Endodermal cell (in vitro differentiated cells): ENCODE measurements at regions not wholly inside any gene's neighbourhood (a gene's known extent, or its start where the extent isn't known, plus 50 kb on each side); places are given as distances from the start of the nearest gene placed in this dataset.

ENCODE experiments used
- DNase-seq: peaks from one replicate; pipeline ENCODE4 v3.0.0-alpha.2; 2017
- H3K27ac ChIP-seq: 2 replicates; pipeline ENCODE4 v1.5.1; 2013; ENCODE audit warnings: mild to moderate bottlenecking, low read depth, low read length, moderate library complexity
- H3K27me3 ChIP-seq: 2 replicates; pipeline ENCODE4 v1.6.1; 2013; ENCODE audit warnings: mild to moderate bottlenecking, low read length, moderate library complexity; ENCODE audit not compliant: insufficient read depth, control insufficient read depth, poor library complexity, severe bottlenecking
- H3K36me3 ChIP-seq: 2 replicates; pipeline ENCODE4 v1.7.0; 2013; ENCODE audit warnings: mild to moderate bottlenecking, low read length, moderate library complexity; ENCODE audit not compliant: control insufficient read depth, insufficient read depth
- H3K4me1 ChIP-seq: one replicate; pipeline ENCODE4 v1.7.0; 2013; ENCODE audit warnings: low read length; ENCODE audit not compliant: control insufficient read depth, insufficient read depth
- H3K4me3 ChIP-seq: 2 replicates; pipeline ENCODE4 v1.5.1; 2013; ENCODE audit warnings: mild to moderate bottlenecking, low read length, moderate library complexity
- H3K9ac ChIP-seq: 2 replicates; pipeline ENCODE4 v1.6.1; 2013; ENCODE audit warnings: mild to moderate bottlenecking, low read length, moderate library complexity; ENCODE audit not compliant: poor library complexity, severe bottlenecking; ENCODE audit errors: extremely low read depth
- H3K9me3 ChIP-seq: 2 replicates; pipeline ENCODE4 v1.6.1; 2013; ENCODE audit warnings: mild to moderate bottlenecking, low read length, moderate library complexity; ENCODE audit not compliant: control insufficient read depth
- H3K27ac Mint-ChIP-seq: 2 replicates; pipeline ENCODE4 v1.8.0; 2020; ENCODE audit warnings: mixed read lengths
- H3K27me3 Mint-ChIP-seq: 2 replicates; pipeline ENCODE4 v1.8.0; 2021; ENCODE audit warnings: mild to moderate bottlenecking, mixed read lengths; ENCODE audit not compliant: insufficient read depth
- H3K36me3 Mint-ChIP-seq: 2 replicates; pipeline ENCODE4 v1.8.0; 2020; ENCODE audit warnings: low read depth, mixed read lengths
- H3K4me1 Mint-ChIP-seq: 2 replicates; pipeline ENCODE4 v1.8.0; 2020; ENCODE audit warnings: mixed read lengths
- H3K4me3 Mint-ChIP-seq: 2 replicates; pipeline ENCODE4 v1.8.0; 2020; ENCODE audit warnings: mild to moderate bottlenecking, moderate library complexity, mixed read lengths
- H3K9me3 Mint-ChIP-seq: 2 replicates; pipeline ENCODE4 v1.8.0; 2020; ENCODE audit warnings: mild to moderate bottlenecking, mixed read lengths
- WGBS, 2 experiments: methylation state at CpG; one replicate each; pipeline versions ENCODE4 v1.1.5 to v1.1.7; 2013; ENCODE audit warnings: missing lambda C conversion rate in 2 of 2, mixed read lengths in 1 of 2; ENCODE audit not compliant: insufficient coverage in 1 of 2, insufficient read length in 1 of 2; 5-methylcytosine and 5-hydroxymethylcytosine counted together
- TF ChIP-seq, protein P1 (sequence below): fragments of 200-600 bp; sonication (generic); conservative IDR thresholded peaks from 2 replicates; pipeline ENCODE4 v1.5.0; 2021; ENCODE audit warnings: antibody characterized with exemption, mild to moderate bottlenecking

GRCh38 chr5:148729182-148729581, 74.9 kb upstream of the HTR4 start:
- Mint-ChIP-seq H3K4me1 (peaks cover 22% of the 10 kb centered on the region), H3K9me3 (no peaks in the 10 kb centered on the region), H3K27ac (no peak overlapping the region), H3K4me3 (no peak overlapping the region), H3K36me3 (no peaks in the 10 kb centered on the region), H3K27me3 (no peaks in the 10 kb centered on the region)
- no peaks in the 10 kb centered on the region for H3K9me3 ChIP-seq
- no peak overlapping the region for H3K9ac ChIP-seq
- DNase-seq: peak; percentile 71
- peaks cover 2% of the 10 kb centered on the region for H3K4me1 ChIP-seq
- no peaks in the 10 kb centered on the region for H3K36me3 ChIP-seq
- no peak overlapping the region for H3K27ac ChIP-seq
- TF ChIP-seq, protein P1, sequence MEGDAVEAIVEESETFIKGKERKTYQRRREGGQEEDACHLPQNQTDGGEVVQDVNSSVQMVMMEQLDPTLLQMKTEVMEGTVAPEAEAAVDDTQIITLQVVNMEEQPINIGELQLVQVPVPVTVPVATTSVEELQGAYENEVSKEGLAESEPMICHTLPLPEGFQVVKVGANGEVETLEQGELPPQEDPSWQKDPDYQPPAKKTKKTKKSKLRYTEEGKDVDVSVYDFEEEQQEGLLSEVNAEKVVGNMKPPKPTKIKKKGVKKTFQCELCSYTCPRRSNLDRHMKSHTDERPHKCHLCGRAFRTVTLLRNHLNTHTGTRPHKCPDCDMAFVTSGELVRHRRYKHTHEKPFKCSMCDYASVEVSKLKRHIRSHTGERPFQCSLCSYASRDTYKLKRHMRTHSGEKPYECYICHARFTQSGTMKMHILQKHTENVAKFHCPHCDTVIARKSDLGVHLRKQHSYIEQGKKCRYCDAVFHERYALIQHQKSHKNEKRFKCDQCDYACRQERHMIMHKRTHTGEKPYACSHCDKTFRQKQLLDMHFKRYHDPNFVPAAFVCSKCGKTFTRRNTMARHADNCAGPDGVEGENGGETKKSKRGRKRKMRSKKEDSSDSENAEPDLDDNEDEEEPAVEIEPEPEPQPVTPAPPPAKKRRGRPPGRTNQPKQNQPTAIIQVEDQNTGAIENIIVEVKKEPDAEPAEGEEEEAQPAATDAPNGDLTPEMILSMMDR: peak; percentile 76
- no peaks in the 10 kb centered on the region for H3K27me3 ChIP-seq
- no peak overlapping the region for H3K4me3 ChIP-seq

DNA sequence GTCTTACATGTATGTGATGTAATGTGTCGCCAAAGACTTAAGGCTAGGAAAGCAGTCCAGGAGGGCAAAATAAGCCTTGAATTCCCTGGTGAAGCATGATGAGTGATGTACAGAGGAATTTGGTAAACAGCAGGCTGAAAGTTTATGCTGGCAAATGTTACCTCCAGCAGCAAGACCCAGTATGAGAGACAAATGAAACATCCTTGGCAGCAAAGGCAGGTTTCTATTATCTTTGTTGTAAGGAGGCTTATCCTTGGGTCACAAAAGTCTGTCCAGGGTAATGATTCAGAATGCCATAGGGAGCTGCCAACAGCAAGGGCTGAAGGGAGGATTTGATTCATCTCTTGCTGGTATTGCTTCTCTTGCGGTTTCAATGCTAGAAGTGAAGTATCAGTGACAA, 75.9 kb upstream of the HTR4 start:
- no peak overlapping the region for H3K27ac Mint-ChIP-seq
- Histone ChIP-seq H3K9me3 (no peaks in the 10 kb centered on the region), H3K27ac (no peak overlapping the region), H3K9ac (no peak overlapping the region), H3K4me3 (no peak overlapping the region), H3K36me3 (no peaks in the 10 kb centered on the region), H3K4me1 (peaks cover 2% of the 10 kb centered on the region), H3K27me3 (no peaks in the 10 kb centered on the region)
- no peaks in the 10 kb centered on the region for H3K9me3 Mint-ChIP-seq
- peaks cover 24% of the 10 kb centered on the region for H3K4me1 Mint-ChIP-seq
- H3K27me3 Mint-ChIP-seq: no peaks in the 10 kb centered on the region
- no peak overlapping the region for H3K4me3 Mint-ChIP-seq
- TF ChIP-seq, protein P1: no peak
- no peak for DNase-seq
- WGBS, 2 experiments: 94 to 100% methylated on average over 1 to 2 of the region's 2 CpGs
- no peaks in the 10 kb centered on the region for H3K36me3 Mint-ChIP-seq

DNA sequence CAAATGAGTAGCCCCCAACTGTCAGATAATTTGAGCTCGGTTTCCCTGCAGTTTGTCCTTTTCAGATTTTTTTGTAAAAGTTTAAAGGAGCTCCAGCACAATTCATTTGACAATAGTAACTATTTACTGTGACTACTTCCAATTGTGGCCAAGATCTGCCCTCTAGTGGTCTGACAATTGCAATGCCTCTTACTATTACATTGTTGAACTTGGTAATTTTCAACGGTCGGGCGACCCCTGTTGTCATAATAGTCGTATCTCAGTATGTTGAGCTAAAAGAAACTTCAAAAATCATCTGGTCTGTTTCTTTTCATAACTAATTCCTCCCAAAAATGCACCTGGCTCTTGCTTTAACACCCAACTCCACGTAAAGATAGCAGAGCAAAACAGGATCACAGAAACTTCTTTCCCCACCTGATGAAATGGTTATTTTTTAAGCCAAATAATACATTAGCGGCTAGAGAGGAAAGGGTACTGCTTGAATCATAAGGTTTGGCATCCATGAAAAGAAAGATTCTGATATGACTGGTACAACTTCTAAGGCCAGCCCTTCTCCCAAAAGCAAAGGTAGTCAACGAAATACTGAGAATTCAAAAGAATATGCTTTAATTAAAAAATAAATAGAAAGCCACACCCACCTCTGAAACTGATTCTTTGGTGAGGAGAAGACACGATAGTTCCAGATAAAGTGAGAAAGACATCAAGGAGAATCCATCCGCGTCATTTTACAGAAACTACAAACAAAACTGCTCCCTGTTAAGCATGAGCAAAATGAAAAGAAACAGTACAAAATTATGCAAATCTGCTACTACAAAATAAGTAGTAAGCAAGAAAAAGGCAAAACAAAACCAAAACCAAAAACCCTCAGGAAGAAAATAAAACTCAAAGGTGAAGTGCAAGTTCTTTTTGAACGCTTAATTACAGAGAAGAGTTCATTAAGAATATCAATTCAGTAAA, 76.9 kb upstream of the HTR4 start:
- DNase-seq: peak; percentile 85
- no peak overlapping the region for H3K9ac ChIP-seq
- peaks cover 23% of the 10 kb centered on the region for H3K4me1 Mint-ChIP-seq
- H3K9me3 Mint-ChIP-seq: no peaks in the 10 kb centered on the region
- no peaks in the 10 kb centered on the region for H3K4me1 ChIP-seq
- H3K4me3 ChIP-seq: no peak overlapping the region
- H3K9me3 ChIP-seq: no peaks in the 10 kb centered on the region
- no peak overlapping the region for H3K27ac ChIP-seq
- no peak overlapping the region for H3K4me3 Mint-ChIP-seq
- H3K27ac Mint-ChIP-seq: no peak overlapping the region
- H3K36me3 Mint-ChIP-seq: no peaks in the 10 kb centered on the region
- no peaks in the 10 kb centered on the region for H3K36me3 ChIP-seq
- 25 to 33% methylated on average over 8 to 10 of the region's 12 CpGs for WGBS, 2 experiments
- no peaks in the 10 kb centered on the region for H3K27me3 ChIP-seq
- TF ChIP-seq, protein P1: peak; percentile 98
- H3K27me3 Mint-ChIP-seq: no peaks in the 10 kb centered on the region
